Right lobe of liver (tissue), 4 donors: ENCODE measurements at regions not wholly inside any gene's neighbourhood (a gene's known extent, or its start where the extent isn't known, plus 50 kb on each side); places are given as distances from the start of the nearest gene placed in this dataset.

Source experiments
- CTCF ChIP-seq, 4 donors: fragments of 200-600 bp in 3 of 4; fragments of 450-650 bp in 1 of 4; IDR thresholded peaks; one replicate each; pipeline versions ENCODE4 v1.5.1 to v1.8.0; 2016 to 2022; ENCODE audit warnings: antibody characterized with exemption in 4 of 4, mild to moderate bottlenecking in 2 of 4
- POLR2A ChIP-seq: fragments of 450-650 bp; IDR thresholded peaks from one replicate; pipeline ENCODE4 v1.6.1; 2017; ENCODE audit warnings: antibody characterized with exemption, mild to moderate bottlenecking
- donor health status: DM: no; HTN: no; CAD: no.
- donor health status: DM: no; HTN: no; CAD: no.
- donor health status: DM: no; HTN: yes; CAD: no.

GRCh38 chr3:94525043-94525442 lies 462.2 kb downstream of the NSUN3 start:
- TF ChIP-seq POLR2A (no peak), CTCF (IDR thresholded peaks at IDR 0.05) (peak; percentile 55 to 66 (median 61))
